Progenitor cell of endocrine pancreas (in vitro differentiated cells): ENCODE measurements at regions not wholly inside any gene's neighbourhood (a gene's known extent, or its start where the extent isn't known, plus 50 kb on each side); places are given as distances from the start of the nearest gene placed in this dataset.

ENCODE experiments used
- DNase-seq: peaks from one replicate; pipeline ENCODE4 v3.0.0; 2021; ENCODE audit warnings: low spot score; ENCODE audit not compliant: unreplicated experiment
- H3K27ac Mint-ChIP-seq: 2 replicates; pipeline ENCODE4 v1.8.0; 2021; ENCODE audit warnings: mild to moderate bottlenecking, moderate library complexity, mixed read lengths
- H3K27me3 Mint-ChIP-seq: 2 replicates; pipeline ENCODE4 v1.8.0; 2021; ENCODE audit warnings: mixed read lengths
- H3K36me3 Mint-ChIP-seq: 2 replicates; pipeline ENCODE4 v1.8.0; 2022; ENCODE audit warnings: mixed read lengths; ENCODE audit not compliant: insufficient read depth
- H3K4me1 Mint-ChIP-seq: 2 replicates; pipeline ENCODE4 v1.8.0; 2021; ENCODE audit warnings: low read depth, mixed read lengths
- H3K4me3 Mint-ChIP-seq: 2 replicates; pipeline ENCODE4 v1.8.0; 2021; ENCODE audit warnings: low read depth, mild to moderate bottlenecking, moderate library complexity, mixed read lengths
- H3K9me3 Mint-ChIP-seq: 2 replicates; pipeline ENCODE4 v1.8.0; 2021; ENCODE audit warnings: low read depth, mixed read lengths
- CTCF ChIP-seq: fragments of 200-600 bp; sonication (generic); IDR thresholded peaks from one replicate; pipeline ENCODE4 v1.5.0; 2021; ENCODE audit warnings: antibody characterized with exemption, mild to moderate bottlenecking; ENCODE audit not compliant: unreplicated experiment

GRCh38 chr14:66104486-66104885 lies 381.7 kb upstream of the CCDC196 start:
- Mint-ChIP-seq H3K4me3 (no peak overlapping the region), H3K9me3 (no peaks in the 10 kb centered on the region), H3K4me1 (peaks cover 1% of the 10 kb centered on the region), H3K36me3 (no peaks in the 10 kb centered on the region), H3K27ac (no peak overlapping the region), H3K27me3 (peaks cover 23% of the 10 kb centered on the region)
- TF ChIP-seq CTCF: no peak
- DNase-seq: no peak

DNA sequence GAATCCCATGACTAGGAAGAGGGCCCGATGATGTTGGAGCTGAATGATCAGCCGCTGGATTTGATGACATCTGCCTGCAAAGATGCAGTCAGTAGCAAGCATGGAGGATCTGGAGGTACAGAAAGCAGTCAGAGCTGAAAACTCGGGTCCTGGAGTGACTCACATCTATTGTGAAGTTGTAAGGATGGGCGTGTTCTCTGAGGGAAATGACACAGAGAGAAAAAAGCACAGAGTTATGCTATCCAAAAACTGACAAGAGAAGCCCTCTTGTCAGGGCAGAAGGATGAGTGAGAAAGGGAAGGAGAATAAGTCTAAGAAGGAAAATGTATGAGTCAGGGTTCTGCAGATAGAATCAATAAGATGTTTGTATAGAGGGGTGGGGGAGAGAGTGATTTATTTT lies 380.4 kb upstream of the CCDC196 start:
- no peak overlapping the region for H3K27ac Mint-ChIP-seq
- no peaks in the 10 kb centered on the region for H3K9me3 Mint-ChIP-seq
- DNase-seq: no peak
- H3K4me3 Mint-ChIP-seq: no peak overlapping the region
- no peaks in the 10 kb centered on the region for H3K36me3 Mint-ChIP-seq
- TF ChIP-seq CTCF: no peak
- H3K27me3 Mint-ChIP-seq: peaks cover 18% of the 10 kb centered on the region
- H3K4me1 Mint-ChIP-seq: peaks cover 1% of the 10 kb centered on the region

- H3K4me3 Mint-ChIP-seq: no peak overlapping the region
- peaks cover 10% of the 10 kb centered on the region for H3K27me3 Mint-ChIP-seq
- H3K36me3 Mint-ChIP-seq: no peaks in the 10 kb centered on the region
- H3K27ac Mint-ChIP-seq: no peak overlapping the region
- no peak for TF ChIP-seq CTCF
- H3K4me1 Mint-ChIP-seq: peaks cover 1% of the 10 kb centered on the region
- peaks cover 3% of the 10 kb centered on the region for H3K9me3 Mint-ChIP-seq
- no peak for DNase-seq
Measured at GRCh38 chr14:66109426-66109825, 376.7 kb upstream of the CCDC196 start.

DNA sequence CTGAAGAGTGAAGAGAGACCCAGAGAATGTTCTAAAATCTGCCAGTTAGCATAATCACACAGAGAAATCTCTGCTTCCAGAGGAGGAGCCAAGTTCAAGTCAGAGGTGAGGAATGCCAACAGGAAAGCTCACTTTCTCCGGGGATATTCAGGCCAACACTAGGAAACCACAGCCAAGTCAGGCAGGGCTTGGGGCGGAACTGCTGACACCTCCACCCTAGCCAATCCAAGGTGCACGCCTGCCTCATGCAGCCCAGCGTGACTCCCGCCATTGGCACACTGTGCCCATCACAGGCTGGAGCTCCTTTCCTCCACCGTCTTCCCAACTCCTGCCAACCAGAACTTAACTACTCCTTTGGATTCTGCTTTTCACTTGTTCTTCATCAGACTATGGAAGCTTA lies 374.3 kb upstream of the CCDC196 start:
- Mint-ChIP-seq H3K27ac (no peak overlapping the region), H3K36me3 (no peaks in the 10 kb centered on the region), H3K27me3 (no peaks in the 10 kb centered on the region), H3K4me1 (no peaks in the 10 kb centered on the region), H3K4me3 (no peak overlapping the region), H3K9me3 (peaks cover 3% of the 10 kb centered on the region)
- TF ChIP-seq CTCF: no peak
- no peak for DNase-seq

DNA sequence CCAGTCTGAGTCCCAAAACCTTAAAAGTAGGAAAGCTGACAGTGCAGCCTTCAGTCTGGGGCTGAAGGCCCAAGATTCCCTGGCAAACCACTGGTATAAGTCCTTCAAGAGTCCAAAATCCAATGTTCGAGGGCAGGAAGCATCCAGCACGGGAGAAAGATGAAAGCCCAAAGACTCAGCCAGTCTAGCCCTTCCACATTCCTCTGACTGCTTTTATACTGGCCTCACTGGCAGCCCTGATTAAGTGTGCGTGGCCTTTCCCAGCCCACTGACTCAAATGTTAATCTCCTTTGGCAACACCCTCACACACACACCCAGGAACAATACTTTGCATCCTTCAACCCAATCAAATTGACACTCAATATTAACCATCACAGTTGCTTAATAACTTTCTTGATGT lies 372.1 kb upstream of the CCDC196 start:
- DNase-seq: no peak

More for the DNA sequence above, 372.1 kb upstream of the CCDC196 start:
- Mint-ChIP-seq H3K27ac (no peak overlapping the region), H3K9me3 (peaks cover 3% of the 10 kb centered on the region), H3K4me3 (no peak overlapping the region), H3K27me3 (no peaks in the 10 kb centered on the region), H3K4me1 (peaks cover 6% of the 10 kb centered on the region), H3K36me3 (no peaks in the 10 kb centered on the region)
- TF ChIP-seq CTCF: no peak
